WTC11 (cell line): ENCODE measurements at regions not wholly inside any gene's neighbourhood (a gene's known extent, or its start where the extent isn't known, plus 50 kb on each side); places are given as distances from the start of the nearest gene placed in this dataset.

ENCODE experiments used
- CTCF ChIP-seq: fragments of 200-600 bp; IDR thresholded peaks from 2 replicates; pipeline ENCODE4 v1.8.0; 2022; ENCODE audit warnings: antibody characterized with exemption
- MLX ChIP-seq: sonication (generic); formaldehyde crosslinking; IDR thresholded peaks from 2 replicates; pipeline ENCODE4 v1.8.1; 2023; ENCODE audit warnings: mild to moderate bottlenecking, missing genetic modification reagents, moderate library complexity
- TF ChIP-seq, protein P1 (sequence below): sonication (generic); formaldehyde crosslinking; IDR thresholded peaks from 2 replicates; pipeline ENCODE4 v1.8.0; 2022; ENCODE audit warnings: mild to moderate bottlenecking, missing genetic modification reagents
- TF ChIP-seq, protein P2 (sequence below): sonication (generic); formaldehyde crosslinking; IDR thresholded peaks from 2 replicates; pipeline ENCODE4 v1.8.0; 2022; ENCODE audit warnings: mild to moderate bottlenecking, missing genetic modification reagents
- TF ChIP-seq, protein P3 (sequence below): sonication (generic); formaldehyde crosslinking; IDR thresholded peaks from 2 replicates; pipeline ENCODE4 v1.8.1; 2022; ENCODE audit warnings: missing genetic modification reagents, borderline replicate concordance

DNA sequence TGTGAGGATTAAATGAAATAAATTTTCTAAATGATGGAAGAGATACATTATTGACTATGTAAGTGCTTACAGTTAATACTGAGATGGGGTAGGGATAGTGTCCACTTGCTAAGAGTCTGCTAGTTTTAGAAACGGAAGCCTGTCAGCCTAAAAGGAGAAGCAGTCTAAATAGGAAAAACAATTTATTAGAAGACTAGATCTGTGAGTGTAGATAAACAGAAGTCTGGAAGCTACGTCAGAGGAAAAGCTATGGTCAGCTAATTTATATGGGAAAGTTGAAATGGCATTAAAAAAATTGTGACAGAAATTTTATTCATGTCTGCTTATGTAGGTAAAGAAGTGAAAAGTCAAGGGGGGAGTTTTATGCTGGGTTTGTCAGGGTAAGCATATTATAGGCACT is 1338.4 kb upstream of the CHAC2 start:
- TF ChIP-seq, protein P1, sequence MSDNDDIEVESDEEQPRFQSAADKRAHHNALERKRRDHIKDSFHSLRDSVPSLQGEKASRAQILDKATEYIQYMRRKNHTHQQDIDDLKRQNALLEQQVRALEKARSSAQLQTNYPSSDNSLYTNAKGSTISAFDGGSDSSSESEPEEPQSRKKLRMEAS = no peak
- TF ChIP-seq CTCF (no peak), MLX (CRISPR knock-in tag) (no peak)
- TF ChIP-seq, protein P2, sequence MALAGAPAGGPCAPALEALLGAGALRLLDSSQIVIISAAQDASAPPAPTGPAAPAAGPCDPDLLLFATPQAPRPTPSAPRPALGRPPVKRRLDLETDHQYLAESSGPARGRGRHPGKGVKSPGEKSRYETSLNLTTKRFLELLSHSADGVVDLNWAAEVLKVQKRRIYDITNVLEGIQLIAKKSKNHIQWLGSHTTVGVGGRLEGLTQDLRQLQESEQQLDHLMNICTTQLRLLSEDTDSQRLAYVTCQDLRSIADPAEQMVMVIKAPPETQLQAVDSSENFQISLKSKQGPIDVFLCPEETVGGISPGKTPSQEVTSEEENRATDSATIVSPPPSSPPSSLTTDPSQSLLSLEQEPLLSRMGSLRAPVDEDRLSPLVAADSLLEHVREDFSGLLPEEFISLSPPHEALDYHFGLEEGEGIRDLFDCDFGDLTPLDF = no peak
- TF ChIP-seq, protein P3, sequence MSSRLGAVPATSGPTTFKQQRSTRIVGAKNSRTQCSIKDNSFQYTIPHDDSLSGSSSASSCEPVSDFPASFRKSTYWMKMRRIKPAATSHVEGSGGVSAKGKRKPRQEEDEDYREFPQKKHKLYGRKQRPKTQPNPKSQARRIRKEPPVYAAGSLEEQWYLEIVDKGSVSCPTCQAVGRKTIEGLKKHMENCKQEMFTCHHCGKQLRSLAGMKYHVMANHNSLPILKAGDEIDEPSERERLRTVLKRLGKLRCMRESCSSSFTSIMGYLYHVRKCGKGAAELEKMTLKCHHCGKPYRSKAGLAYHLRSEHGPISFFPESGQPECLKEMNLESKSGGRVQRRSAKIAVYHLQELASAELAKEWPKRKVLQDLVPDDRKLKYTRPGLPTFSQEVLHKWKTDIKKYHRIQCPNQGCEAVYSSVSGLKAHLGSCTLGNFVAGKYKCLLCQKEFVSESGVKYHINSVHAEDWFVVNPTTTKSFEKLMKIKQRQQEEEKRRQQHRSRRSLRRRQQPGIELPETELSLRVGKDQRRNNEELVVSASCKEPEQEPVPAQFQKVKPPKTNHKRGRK (CRISPR knock-in tag) = no peak
